Skeletal muscle cell (primary cell): ENCODE measurements at regions not wholly inside any gene's neighbourhood (a gene's known extent, or its start where the extent isn't known, plus 50 kb on each side); places are given as distances from the start of the nearest gene placed in this dataset.
"Not testable (repeated sequence)": the region's sequence is repeated elsewhere in the genome, so short reads cannot be mapped to it uniquely, and the experiment has no call there.

Experiments used
- DNase-seq: peaks from one replicate; pipeline ENCODE4 v3.0.0-alpha.2; 2010; ENCODE audit warnings: low read depth
- H3K4me3 ChIP-seq: 2 replicates; pipeline ENCODE4 v1.5.1; 2011; ENCODE audit warnings: low read depth, mild to moderate bottlenecking, control low read depth, low read length, moderate library complexity

DNA sequence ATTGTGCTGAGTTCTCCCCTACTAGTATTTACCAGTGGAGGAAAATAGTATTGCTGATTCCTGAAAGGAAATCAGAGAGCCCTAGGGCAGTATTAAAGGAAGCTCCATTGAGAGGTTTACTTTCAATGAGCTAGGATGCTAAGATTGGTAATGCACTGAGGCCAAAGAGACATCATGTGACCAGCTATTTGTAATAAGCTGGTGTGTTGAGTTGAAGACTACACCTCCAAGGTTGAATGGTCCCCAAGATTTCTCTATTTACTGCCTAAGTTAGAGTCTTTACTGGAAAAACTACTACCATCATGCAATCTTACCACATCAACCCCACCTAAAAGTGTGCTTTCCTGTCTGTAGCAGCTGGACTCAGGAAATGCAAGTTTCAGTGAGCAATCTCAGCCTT is 151.5 kb upstream of the GJE1 start:
- no peak for DNase-seq

DNA sequence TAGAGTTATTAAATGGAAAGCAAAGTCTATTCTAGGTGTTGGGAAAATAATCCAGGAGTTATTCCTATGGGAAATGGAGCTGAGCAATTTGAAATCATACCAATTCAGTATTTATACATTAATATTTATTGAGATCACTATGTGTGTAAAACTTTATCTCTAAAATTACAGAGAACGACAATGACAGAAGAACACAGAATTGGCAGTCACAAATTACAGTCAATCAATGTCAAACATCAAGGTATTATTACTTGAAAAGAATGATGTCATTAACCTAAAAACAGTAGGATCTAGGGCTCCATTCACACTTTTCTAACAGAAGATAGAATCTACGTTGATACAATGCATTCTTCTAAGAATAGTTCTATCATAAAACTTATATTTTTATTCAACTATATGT is 154.9 kb upstream of the GJE1 start:
- H3K4me3 ChIP-seq = no peak overlapping the region
- DNase-seq = no peak

More for the DNA sequence above, 151.5 kb upstream of the GJE1 start:
- no peak overlapping the region for H3K4me3 ChIP-seq

DNA sequence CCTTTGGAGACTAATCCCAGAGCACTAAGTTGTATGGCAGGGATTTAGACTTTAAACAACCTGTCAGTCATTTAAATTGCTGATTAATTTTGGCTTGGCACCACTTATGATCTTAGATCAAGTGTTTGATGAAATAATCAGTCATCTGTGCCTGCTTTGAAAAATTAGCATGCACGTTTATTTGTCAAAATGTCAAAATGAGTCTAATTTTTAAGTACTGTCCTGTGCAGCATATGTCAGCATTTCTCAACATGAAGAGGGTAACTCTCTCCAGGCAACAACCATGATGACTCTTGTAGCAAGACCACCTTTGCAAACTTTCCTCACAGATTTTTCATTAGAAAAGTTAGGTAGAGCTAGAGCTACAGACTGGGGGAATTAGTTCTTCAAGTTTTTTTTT is 155.7 kb upstream of the GJE1 start:
- no peak for DNase-seq
- H3K4me3 ChIP-seq = no peak overlapping the region

- H3K4me3 ChIP-seq = not testable (repeated sequence)
Observed at GRCh38 chr6:141969768-141970415, 162.8 kb upstream of the GJE1 start.

DNA sequence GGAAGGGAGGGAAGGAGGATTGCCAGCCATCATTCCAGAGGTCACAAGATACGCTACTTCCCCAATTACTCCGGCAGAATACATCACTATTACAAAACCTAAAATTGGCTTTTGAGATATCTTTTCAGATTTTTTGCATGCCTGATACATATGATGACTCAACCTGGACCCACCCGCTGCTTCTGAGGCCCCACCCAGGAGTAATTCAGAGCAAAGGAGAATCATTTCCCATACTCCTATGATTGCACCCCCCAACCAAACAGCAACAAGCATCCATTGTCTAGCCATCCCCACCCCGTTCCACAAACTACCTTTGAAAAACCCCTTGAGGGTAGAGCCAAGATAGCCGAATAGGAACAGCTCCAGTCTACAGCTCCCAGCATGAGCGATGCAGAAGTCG is 163.5 kb upstream of the GJE1 start:
- DNase-seq = no peak

More at GRCh38 chr6:141969768-141970415, 162.8 kb upstream of the GJE1 start:
- DNase-seq = not testable (repeated sequence)

DNA sequence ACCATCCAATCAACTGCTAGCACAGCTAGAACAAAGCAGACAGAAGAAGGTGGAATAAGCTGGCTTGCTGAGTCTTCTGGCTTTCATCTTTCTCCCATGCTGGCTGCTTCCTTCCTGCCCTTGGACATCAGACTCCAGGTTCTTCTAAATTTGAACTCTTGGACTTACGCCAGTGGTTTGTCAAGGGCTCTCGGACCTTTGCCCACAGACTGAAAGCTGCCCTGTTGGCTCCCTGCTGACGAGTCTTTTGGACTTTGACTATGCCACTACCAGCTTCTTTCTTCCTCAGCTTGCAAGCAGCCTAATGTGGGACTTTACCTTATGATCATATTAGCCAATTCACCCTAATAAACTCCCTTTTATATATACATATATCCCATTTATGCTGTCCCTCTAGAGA is 164.1 kb upstream of the GJE1 start:
- no peak for DNase-seq
- H3K4me3 ChIP-seq = no peak overlapping the region

More for the DNA sequence above, 163.5 kb upstream of the GJE1 start:
- H3K4me3 ChIP-seq = no peak overlapping the region

DNA sequence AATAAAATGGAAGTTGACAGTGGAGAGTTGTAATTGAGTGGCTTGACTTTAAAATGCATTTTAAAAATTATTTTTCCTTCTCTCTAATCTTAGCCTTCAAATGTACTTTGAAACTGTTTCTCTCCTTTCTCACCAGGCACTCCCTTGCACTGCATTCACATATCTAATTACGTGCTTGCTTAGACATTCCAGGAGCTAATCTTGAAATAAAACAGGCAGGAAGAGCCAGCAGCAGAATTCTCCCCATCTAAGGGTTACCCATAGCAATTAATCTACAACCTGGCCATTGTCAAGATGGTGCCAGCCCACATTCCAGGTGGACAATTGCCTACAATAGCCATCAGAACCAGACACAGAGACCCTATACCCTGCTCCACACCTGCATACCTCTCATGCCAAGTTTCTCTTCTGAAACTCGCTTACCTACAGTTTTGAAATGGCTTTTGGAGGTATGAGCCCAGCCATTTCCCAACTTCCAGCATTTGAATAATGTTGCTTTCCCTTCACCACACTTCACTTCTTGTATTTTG is 167.6 kb upstream of the GJE1 start:
- H3K4me3 ChIP-seq = no peak overlapping the region
- no peak for DNase-seq

GRCh38 chr6:141963543-141964295 is 169.0 kb upstream of the GJE1 start:
- no peak overlapping the region for H3K4me3 ChIP-seq
- peak; percentile 21 for DNase-seq

DNA sequence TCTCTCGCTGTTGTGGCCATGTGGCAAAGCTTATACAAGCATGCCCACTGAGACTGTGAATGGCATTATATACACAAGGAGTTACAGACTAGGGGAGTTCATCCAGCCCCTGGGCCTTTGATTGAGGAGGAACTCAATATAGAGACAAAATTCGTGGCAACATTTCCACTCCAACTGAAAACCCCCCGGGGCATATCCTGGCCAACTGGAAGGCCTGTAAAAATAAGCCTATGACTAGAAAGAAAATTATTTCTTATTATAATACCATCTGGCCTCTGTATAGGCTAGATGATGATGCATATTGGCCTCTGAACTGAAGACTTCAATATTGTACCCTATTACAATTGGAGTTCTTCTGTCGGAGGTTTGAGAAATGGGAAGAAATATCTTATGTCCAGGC is 175.5 kb upstream of the GJE1 start:
- DNase-seq = no peak
- no peak overlapping the region for H3K4me3 ChIP-seq

DNA sequence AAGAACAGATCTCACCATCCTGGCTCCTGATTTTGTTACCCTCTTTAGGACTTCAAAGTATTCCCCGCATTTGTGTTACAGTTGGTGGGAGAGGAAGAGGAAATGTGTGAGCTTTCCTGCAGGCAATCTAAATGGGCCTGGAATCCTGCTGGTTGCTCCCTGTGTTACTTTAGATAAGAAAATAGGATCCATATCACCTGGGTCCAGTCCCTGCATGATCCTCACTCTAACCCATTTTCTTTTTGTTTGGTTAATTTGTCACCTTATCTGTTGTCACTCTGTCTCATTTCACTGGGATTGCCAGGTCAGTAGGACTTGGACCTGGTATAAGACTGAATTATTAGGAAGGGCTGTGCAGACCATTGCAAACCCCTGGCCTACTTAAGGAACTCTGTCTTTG is 175.9 kb upstream of the GJE1 start:
- H3K4me3 ChIP-seq = no peak overlapping the region
- DNase-seq = no peak

DNA sequence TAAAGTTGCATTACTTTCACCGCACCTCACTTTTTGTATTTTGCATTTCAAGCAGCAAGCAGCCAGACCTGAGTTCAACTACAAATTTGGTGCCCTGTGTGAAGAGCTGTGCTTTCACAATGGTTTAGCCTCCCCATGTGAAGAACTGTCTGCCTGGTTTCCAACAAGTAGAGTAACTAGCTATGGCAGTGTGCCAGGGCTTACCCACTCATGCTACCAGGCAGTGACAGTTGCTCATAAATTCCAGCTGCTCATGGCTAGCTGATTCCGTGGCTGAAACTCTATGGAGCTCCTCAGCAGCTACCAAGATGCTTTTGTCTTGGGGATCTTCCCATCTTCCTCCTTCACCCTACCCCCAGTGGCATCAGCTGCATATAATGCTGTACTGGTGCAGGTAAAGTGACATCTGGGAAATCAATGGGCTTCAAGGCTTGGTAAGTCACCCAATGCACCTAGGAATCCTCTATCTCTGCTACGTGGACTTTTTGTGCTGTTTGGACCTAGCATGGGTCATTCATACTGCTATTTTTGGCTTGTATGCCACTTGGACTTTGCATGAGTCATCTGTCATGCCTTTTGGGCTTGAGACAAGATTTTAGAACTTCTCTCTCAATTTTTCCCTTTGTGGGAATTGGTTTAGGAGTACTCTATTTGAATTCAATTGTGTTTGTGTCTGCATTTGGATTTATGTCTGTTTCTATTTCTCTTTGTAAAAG is 176.5 kb upstream of the GJE1 start:
- peak; percentile 3 for DNase-seq
- no peak overlapping the region for H3K4me3 ChIP-seq

GRCh38 chr6:141953072-141953471 is 179.7 kb upstream of the GJE1 start:
- DNase-seq = no peak
- no peak overlapping the region for H3K4me3 ChIP-seq

DNA sequence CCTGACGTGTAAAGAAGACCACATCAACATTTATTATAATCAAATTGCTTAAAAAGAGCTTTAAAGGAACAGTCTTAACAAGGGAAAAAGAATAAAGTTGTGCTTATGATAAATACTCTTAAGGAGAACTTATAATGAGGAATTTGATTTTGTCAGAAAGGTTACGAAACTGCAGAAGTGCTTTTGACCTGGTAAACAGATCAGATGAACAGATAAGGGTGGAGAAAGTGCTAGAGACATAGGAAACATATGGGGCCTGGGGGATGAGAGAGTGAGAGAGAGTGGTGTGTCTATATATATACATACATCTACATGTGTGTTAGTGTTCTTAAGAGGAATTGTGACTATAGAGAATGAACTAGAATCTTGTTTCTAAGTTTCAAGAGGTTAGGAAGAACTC is 186.2 kb upstream of the GJE1 start:
- DNase-seq = no peak
- H3K4me3 ChIP-seq = no peak overlapping the region

DNA sequence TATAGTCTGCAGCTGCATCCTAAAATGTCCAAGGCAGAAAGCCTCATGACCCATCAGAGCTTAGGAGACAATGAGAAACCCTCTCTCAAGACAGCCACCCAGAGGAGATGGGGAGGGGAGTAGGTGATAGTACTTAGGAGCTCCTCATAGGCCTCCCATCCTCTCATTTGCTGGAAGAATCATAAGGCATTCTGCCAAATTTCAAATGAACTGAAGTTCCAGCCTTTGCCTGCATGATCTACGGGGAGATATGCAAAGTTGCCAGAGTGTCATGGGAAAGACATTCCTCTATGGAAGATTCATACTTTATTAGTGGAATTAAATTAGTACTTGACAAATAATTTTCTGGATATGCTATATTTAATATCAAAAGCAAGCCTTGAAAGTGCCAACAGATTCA is 194.1 kb upstream of the GJE1 start:
- H3K4me3 ChIP-seq = no peak overlapping the region
- DNase-seq = no peak

- DNase-seq = no peak
- no peak overlapping the region for H3K4me3 ChIP-seq
Observed at GRCh38 chr6:141932685-141933084, 200.0 kb upstream of the GJE1 start.

- not testable (repeated sequence) for H3K4me3 ChIP-seq, DNase-seq
Observed at GRCh38 chr6:141926200-141926900, 206.4 kb upstream of the GJE1 start.

DNA sequence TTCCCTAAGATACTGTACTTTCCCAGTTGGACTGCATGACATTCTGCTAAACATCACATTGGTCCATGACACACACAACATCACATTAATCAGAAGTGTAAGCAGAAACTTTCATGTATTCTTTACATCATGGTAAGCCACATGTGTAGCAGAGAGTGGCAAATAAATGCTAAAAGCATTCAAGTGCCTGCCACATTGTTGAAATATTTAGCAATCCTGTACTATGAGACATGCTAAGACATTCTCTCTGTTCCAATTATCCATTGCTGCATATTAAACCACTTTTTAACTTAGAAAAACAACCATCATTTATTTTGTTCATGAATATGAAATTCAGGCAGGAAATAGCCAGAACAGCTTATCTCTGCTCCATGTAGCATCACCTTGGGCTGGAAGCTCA is 207.7 kb upstream of the GJE1 start:
- peak; percentile 0 for DNase-seq
- no peak overlapping the region for H3K4me3 ChIP-seq

DNA sequence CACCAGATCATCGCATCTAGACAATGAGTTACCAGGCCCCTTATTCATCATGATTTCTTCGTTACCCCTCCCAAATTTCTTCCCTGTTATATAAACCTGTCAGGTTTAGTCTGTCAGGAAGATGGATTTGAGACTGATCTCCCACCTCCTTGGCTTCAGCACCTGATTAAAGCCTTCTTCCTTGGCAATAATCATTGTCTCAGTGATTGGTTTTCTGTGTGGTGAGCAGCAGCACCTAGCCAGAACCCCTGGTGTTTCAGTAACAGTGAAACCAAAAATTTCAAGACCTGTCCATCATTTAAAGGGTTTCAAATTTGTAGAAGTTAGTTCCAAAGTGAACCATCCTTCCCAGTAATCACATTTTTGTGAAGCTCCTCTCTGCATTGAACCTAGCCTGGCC is 209.8 kb upstream of the GJE1 start:
- H3K4me3 ChIP-seq = no peak overlapping the region
- no peak for DNase-seq

DNA sequence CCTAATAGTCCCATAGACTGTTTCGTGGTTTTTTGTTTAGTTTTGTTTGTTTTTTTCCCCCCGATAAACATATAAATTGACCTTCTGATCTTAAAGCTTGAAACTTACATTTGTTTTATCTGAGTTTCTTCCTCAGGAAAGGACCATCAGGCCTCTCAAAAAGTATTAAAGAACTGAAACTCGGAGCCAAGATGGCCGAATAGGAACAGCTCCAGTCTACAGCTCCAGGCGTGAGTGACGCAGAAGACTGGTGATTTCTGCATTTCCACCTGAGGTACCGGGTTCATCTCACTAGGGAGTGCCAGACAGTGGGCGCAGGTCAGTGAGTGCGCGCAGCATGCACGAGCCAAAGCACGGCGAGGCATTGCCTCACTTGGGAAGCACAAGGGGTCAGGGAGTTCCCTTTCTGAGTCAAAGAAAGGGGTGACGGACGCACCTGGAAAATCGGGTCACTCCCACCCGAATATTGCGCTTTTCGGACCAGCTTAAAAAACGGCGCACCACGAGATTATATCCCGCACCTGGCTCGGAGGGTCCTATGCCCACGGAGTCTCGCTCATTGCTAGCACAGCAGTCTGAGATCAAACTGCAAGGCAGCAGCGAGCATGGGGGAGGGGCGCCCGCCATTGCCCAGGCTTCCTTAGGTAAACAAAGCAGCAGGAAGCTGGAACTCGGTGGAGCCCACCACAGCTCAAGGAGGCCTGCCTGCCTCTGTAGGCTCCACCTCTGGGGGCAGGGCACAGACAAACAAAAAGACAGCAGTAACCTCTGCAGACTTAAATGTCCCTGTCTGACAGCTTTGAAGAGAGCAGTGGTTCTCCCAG is 215.8 kb upstream of the GJE1 start:
- not testable (repeated sequence) for H3K4me3 ChIP-seq, DNase-seq
